Muscle layer of duodenum (tissue), 2 donors: ENCODE measurements at regions not wholly inside any gene's neighbourhood (a gene's known extent, or its start where the extent isn't known, plus 50 kb on each side); places are given as distances from the start of the nearest gene placed in this dataset.
"Not testable (repeated sequence)": the region's sequence is repeated elsewhere in the genome, so short reads cannot be mapped to it uniquely, and the experiment has no call there.

Source experiments
- H3K27ac ChIP-seq: one replicate; pipeline ENCODE4 v1.7.0; 2013; ENCODE audit warnings: mild to moderate bottlenecking, low read length
- H3K27me3 ChIP-seq: one replicate; pipeline ENCODE4 v1.7.0; 2013; ENCODE audit warnings: low read depth, mild to moderate bottlenecking, control low read depth, low read length
- H3K36me3 ChIP-seq, 2 donors: one replicate each; pipeline ENCODE4 v1.7.0; 2013; ENCODE audit warnings: low read length in 2 of 2, control low read depth in 1 of 2, mild to moderate bottlenecking in 1 of 2; ENCODE audit not compliant: insufficient read depth in 2 of 2, control insufficient read depth in 1 of 2
- H3K4me1 ChIP-seq, 2 donors: one replicate each; pipeline ENCODE4 v1.7.0; 2013; ENCODE audit warnings: low read length in 2 of 2, mild to moderate bottlenecking in 2 of 2, control low read depth in 1 of 2, moderate library complexity in 1 of 2; ENCODE audit not compliant: insufficient read depth in 2 of 2, control insufficient read depth in 1 of 2
- H3K4me3 ChIP-seq, 2 donors: one replicate each; pipeline ENCODE4 v1.7.0; 2013; ENCODE audit warnings: low read length in 2 of 2, low read depth in 1 of 2, mild to moderate bottlenecking in 1 of 2
- H3K9me3 ChIP-seq, 2 donors: one replicate each; pipeline ENCODE4 v1.7.0; 2013; ENCODE audit warnings: low read length in 2 of 2, control low read depth in 1 of 2, mild to moderate bottlenecking in 1 of 2; ENCODE audit not compliant: control insufficient read depth in 1 of 2
- donor health status: healthy.

DNA sequence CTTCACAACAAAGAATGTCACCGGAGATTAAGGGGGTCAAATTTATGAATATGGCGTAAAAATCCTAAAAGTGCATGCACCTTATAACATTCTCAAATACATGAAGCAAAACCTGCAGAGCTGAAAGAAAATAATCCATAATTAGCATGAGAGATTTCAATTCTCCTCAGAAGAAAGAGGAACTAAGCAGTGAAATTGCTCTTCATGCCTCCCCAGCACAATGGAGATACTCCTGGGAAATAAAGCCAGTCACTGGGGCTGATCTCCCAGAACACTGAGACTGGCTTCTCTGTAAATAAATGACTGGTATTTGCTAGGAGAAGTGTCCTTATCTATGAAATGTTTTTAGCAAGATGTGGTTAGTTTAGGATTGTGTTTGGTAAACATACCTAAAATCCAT, 68.1 kb downstream of the GOLGA6L6 start:
- not testable (repeated sequence) for H3K4me1 ChIP-seq, H3K27ac ChIP-seq, H3K4me3 ChIP-seq, H3K9me3 ChIP-seq, H3K27me3 ChIP-seq, H3K36me3 ChIP-seq

- not testable (repeated sequence) for H3K36me3 ChIP-seq, H3K27me3 ChIP-seq, H3K4me3 ChIP-seq, H3K4me1 ChIP-seq, H3K27ac ChIP-seq, H3K9me3 ChIP-seq
Measured at GRCh38 chr15:20472983-20473382, 68.6 kb downstream of the GOLGA6L6 start.

GRCh38 chr15:20470810-20471209, 70.8 kb downstream of the GOLGA6L6 start:
- not testable (repeated sequence) for H3K36me3 ChIP-seq, H3K9me3 ChIP-seq, H3K27me3 ChIP-seq, H3K4me1 ChIP-seq, H3K4me3 ChIP-seq, H3K27ac ChIP-seq

GRCh38 chr15:20441138-20441537, 100.5 kb downstream of the GOLGA6L6 start:
- H3K27ac ChIP-seq, H3K4me3 ChIP-seq, H3K36me3 ChIP-seq, H3K27me3 ChIP-seq, H3K9me3 ChIP-seq, H3K4me1 ChIP-seq: not testable (repeated sequence)

DNA sequence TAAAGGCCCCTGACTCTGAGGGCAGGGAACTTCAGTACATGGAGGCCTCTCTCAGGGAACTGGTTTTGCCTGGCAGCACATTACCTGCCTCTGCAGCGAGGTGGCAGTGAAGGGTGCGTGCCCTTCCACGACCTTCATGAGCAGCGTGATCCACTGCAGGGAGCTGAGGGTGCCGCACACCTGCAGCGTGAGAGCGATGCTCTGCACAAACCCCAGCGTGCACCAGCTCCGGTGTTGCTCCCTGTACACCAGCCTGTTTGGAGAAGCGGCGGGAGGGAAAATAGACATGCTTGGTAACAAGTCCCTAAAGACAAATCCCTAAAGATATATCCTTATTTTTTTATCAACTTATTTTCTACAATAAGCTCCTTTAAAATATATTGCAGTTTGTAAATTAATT, 101.2 kb downstream of the GOLGA6L6 start:
- H3K27ac ChIP-seq, H3K36me3 ChIP-seq, H3K27me3 ChIP-seq, H3K4me1 ChIP-seq, H3K9me3 ChIP-seq, H3K4me3 ChIP-seq: not testable (repeated sequence)

DNA sequence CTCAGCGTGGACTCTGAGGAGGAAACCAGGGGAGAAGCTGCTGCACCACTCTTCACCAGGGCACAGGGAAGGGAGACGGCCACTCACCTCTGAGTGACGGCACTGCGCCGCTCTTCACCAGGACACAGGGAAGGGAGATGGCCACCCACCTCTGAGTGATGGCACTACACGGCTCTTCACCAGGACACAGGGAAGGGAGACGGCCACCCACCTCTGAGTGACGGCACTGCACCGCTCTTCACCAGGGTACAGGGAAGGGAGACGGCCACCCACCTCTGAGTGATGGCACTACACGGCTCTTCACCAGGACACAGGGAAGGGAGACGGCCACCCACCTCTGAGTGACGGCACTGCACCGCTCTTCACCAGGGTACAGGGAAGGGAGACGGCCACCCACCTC, 102.5 kb downstream of the GOLGA6L6 start:
- H3K4me1 ChIP-seq, H3K4me3 ChIP-seq, H3K36me3 ChIP-seq: not testable (repeated sequence)

GRCh38 chr15:20438255-20438654, 103.3 kb downstream of the GOLGA6L6 start:
- H3K27ac ChIP-seq, H3K27me3 ChIP-seq, H3K9me3 ChIP-seq, H3K4me1 ChIP-seq, H3K36me3 ChIP-seq, H3K4me3 ChIP-seq: not testable (repeated sequence)

More for the DNA sequence above, 102.5 kb downstream of the GOLGA6L6 start:
- not testable (repeated sequence) for H3K27ac ChIP-seq, H3K27me3 ChIP-seq, H3K9me3 ChIP-seq

DNA sequence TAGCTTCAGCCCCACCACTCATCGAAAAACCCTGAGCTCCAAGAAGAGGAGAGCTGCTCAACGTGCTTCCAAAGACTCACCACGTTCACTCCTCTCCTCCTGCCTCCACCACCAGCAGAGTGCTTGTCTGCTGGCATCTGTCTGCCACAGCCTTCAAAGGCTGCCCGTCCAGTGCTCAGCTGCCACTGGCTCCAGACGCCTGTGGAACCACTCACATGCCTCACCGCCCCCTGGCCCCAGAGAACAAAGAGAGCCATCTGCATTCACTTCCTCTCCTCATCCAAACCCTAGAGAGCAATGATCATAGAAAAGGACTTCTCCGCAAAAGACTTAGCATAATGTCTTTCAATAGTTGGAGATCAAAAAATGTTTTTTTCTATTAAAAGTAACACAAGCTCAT, 108.1 kb downstream of the GOLGA6L6 start:
- H3K4me1 ChIP-seq, H3K27ac ChIP-seq: not testable (repeated sequence)

DNA sequence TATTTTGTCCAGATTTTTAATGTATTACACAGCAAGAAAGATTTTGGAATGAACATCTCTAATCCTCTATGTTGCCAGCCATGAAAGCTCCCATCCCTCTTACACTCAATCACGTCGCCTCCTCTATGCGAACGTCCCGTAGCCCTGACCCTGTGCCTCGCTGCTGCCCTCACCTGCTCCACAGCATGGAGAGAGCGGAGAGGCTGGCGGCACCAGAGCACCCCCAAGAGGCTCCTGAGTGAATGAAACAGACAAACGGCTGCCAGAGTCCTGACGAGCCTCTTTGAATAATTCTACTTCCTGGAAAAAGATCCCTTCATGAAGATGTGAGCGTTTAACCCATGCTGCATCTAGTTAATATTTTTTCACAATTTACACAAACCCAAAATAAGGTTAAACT, 111.1 kb downstream of the GOLGA6L6 start:
- H3K27me3 ChIP-seq, H3K36me3 ChIP-seq: not testable (repeated sequence)

More for the DNA sequence above, 108.1 kb downstream of the GOLGA6L6 start:
- H3K9me3 ChIP-seq, H3K36me3 ChIP-seq, H3K4me3 ChIP-seq, H3K27me3 ChIP-seq: not testable (repeated sequence)

DNA sequence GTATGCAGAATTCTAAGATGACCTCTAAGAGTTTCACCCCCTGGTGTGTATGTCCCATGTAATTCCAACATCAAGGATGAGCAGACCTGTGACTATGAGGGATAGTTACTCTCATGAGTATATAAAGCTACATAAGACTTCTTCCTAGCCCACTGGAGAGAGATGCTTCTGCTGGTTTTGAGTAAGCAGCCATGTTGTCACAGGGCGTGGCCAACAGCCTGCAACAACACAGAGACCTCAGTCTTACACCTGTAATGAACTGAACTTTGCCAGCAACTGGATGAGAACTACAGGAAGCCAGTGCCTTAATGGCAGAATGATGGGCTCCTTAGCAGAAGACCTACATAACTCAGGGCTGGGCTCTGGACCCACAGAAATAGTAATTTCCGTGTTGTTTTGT, 120.9 kb downstream of the GOLGA6L6 start:
- H3K4me3 ChIP-seq, H3K4me1 ChIP-seq, H3K27me3 ChIP-seq, H3K36me3 ChIP-seq, H3K27ac ChIP-seq, H3K9me3 ChIP-seq: not testable (repeated sequence)

More for the DNA sequence above, 111.1 kb downstream of the GOLGA6L6 start:
- H3K27ac ChIP-seq, H3K4me3 ChIP-seq, H3K9me3 ChIP-seq, H3K4me1 ChIP-seq: not testable (repeated sequence)

GRCh38 chr15:20416618-20417017, 125.0 kb downstream of the GOLGA6L6 start:
- not testable (repeated sequence) for H3K9me3 ChIP-seq, H3K36me3 ChIP-seq, H3K27ac ChIP-seq, H3K4me3 ChIP-seq, H3K4me1 ChIP-seq, H3K27me3 ChIP-seq

DNA sequence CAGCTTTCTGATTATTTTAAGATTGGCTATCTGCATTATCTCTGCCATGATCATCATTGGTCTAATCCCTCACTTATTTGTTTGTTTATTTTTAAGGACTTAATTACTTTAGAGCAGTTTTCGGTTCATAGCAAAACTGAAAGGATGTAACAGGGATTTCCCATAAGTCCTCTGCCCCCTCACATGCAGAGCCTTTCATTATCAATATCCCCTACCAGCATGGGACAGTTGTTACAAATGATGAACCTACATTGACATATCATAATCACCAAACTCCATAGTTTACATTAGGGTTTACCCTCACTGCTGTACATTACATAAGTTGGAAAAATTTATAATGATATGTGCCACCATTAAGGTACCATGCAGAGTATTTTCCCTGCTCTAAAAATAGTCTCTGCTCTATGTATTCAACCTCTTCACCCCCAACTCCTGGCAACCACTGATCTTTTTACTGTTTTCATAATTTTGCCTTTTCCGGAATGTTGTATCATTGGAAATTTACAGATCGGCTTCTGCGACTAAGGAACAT, 131.9 kb downstream of the GOLGA6L6 start:
- not testable (repeated sequence) for H3K4me1 ChIP-seq, H3K4me3 ChIP-seq, H3K36me3 ChIP-seq, H3K9me3 ChIP-seq, H3K27ac ChIP-seq, H3K27me3 ChIP-seq
